PC-9 (cell line): ENCODE measurements at regions not wholly inside any gene's neighbourhood (a gene's known extent, or its start where the extent isn't known, plus 50 kb on each side); places are given as distances from the start of the nearest gene placed in this dataset.

Experiments
- BruUV-seq: library from RNA; stranded (reverse); fragments of 400-500 nt; replicated peaks from 2 replicates; lab custom pipeline; 2021; lab: Mats Ljungman, UMichigan
- CTCF ChIA-PET: fragments of 300-600 bp; sonication (Branson Sonifier 250); formaldehyde crosslinking; loops from one replicate; lab custom pipeline; 2022; ENCODE audit warnings: antibody characterized with exemption; lab: Charles Lee
- POLR2A ChIA-PET: fragments of 300-600 bp; sonication (Branson Sonifier 250); formaldehyde crosslinking; loops from one replicate; lab custom pipeline; 2022; ENCODE audit warnings: antibody characterized with exemption; ENCODE audit not compliant: unreplicated experiment; lab: Charles Lee
- DNase-seq, 2 experiments: peaks; one replicate each; pipeline versions ENCODE4 v3.0.0 to v3.0.0-alpha.2; 2015 to 2022; ENCODE audit warnings: mixed read lengths in 1 of 2
- H2AFZ ChIP-seq: fragments of 200-600 bp; sonication (generic); 2 replicates; pipeline ENCODE4 v1.8.1; 2017; ENCODE audit warnings: antibody characterized with exemption
- H3F3A ChIP-seq: fragments of 200-600 bp; sonication (generic); 2 replicates; pipeline ENCODE4 v1.8.1; 2017; ENCODE audit warnings: antibody characterized with exemption, mild to moderate bottlenecking, low read depth; ENCODE audit not compliant: insufficient read depth
- H3K27ac ChIP-seq: fragments of 200-600 bp; sonication (generic); 2 replicates; pipeline ENCODE4 v1.6.1; 2016; ENCODE audit warnings: mixed run types
- H3K27me3 ChIP-seq: fragments of 200-600 bp; sonication (generic); 2 replicates; pipeline ENCODE4 v1.6.1; 2016; ENCODE audit warnings: low read depth, mixed run types; ENCODE audit not compliant: insufficient read depth
- H3K36me3 ChIP-seq: fragments of 200-600 bp; sonication (generic); 2 replicates; pipeline ENCODE4 v1.6.1; 2016; ENCODE audit warnings: low read depth, mixed run types
- H3K4me1 ChIP-seq: fragments of 200-600 bp; sonication (generic); replicated peaks from 2 replicates; pipeline ENCODE4 v1.6.1; 2016; ENCODE audit warnings: mixed run types; ENCODE audit not compliant: insufficient read depth
- H3K4me2 ChIP-seq: fragments of 200-600 bp; sonication (generic); 2 replicates; pipeline ENCODE4 v1.6.1; 2017; ENCODE audit warnings: mixed run types
- H3K4me3 ChIP-seq: fragments of 200-600 bp; sonication (generic); 2 replicates; pipeline ENCODE4 v1.6.1; 2016; ENCODE audit warnings: mixed run types
- H3K79me2 ChIP-seq: fragments of 200-600 bp; sonication (generic); 2 replicates; pipeline ENCODE4 v1.6.1; 2017; ENCODE audit warnings: low read depth, mixed run types
- H3K9me2 ChIP-seq: fragments of 200-600 bp; sonication (generic); 2 replicates; pipeline ENCODE4 v1.8.1; 2017; ENCODE audit warnings: mild to moderate bottlenecking; ENCODE audit not compliant: insufficient read depth
- H3K9me3 ChIP-seq: fragments of 200-600 bp; sonication (generic); 2 replicates; pipeline ENCODE4 v1.8.1; 2016; ENCODE audit warnings: low read depth; ENCODE audit not compliant: insufficient read depth
- H4K20me1 ChIP-seq: fragments of 200-600 bp; sonication (generic); 2 replicates; pipeline ENCODE4 v1.8.1; 2017; ENCODE audit not compliant: insufficient read depth
- CTCF ChIP-seq: fragments of 200-600 bp; sonication (generic); conservative IDR thresholded peaks from 2 replicates; pipeline ENCODE4 v1.6.1; 2017; ENCODE audit warnings: mixed run types, antibody characterized with exemption, mild to moderate bottlenecking, moderate library complexity
- EZH2 ChIP-seq: fragments of 200-600 bp; sonication (generic); IDR thresholded peaks from 2 replicates; pipeline ENCODE4 v1.8.0; 2017; ENCODE audit warnings: antibody characterized with exemption, low read depth
- intact Hi-C: fragments of 100-400 bp; cut with micrococcal nuclease; formaldehyde crosslinking; loops from one replicate; pipeline ENCODE4 v1.10.0; 2022; ENCODE audit not compliant: unreplicated experiment

DNA sequence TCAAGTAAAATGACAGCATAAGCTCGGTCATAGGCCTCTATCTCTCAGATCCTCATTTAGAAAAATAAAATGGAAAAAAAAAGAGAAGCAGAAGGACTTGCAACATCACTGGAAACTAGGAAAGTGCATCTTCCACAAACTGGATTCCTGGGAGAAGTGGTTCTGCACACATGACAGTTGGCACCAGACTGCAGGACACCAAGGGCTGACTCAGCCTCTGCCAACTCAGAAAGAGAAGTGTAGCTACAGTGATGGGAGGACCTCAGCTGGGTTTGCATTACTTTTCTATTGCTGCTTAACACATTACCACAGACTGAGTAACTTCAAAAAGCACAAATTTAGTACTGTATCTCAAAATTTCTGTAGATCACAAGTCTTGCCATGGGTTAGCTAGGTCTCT is 409.5 kb upstream of the GCFC2 start:
- no peak overlapping the region for H3K4me2 ChIP-seq
- H3K4me1 ChIP-seq = no peaks in the 10 kb centered on the region
- H4K20me1 ChIP-seq = no peaks in the 10 kb centered on the region
- ChIA-PET CTCF (no interaction called here), POLR2A (no interaction called here)
- no peak for DNase-seq
- BruUV-seq = no TSS peak
- no peak overlapping the region for H3K27ac ChIP-seq
- no peak overlapping the region for H2AFZ ChIP-seq
- no peaks in the 10 kb centered on the region for H3K9me3 ChIP-seq
- H3K9me2 ChIP-seq = no peaks in the 10 kb centered on the region
- no peaks in the 10 kb centered on the region for H3K27me3 ChIP-seq
- intact Hi-C loops = no loop called here
- H3K79me2 ChIP-seq = no peaks in the 10 kb centered on the region
- H3K4me3 ChIP-seq = no peak overlapping the region
- no peaks in the 10 kb centered on the region for H3K36me3 ChIP-seq
- no peaks in the 10 kb centered on the region for H3F3A ChIP-seq
- TF ChIP-seq CTCF (no peak), EZH2 (no peak)

DNA sequence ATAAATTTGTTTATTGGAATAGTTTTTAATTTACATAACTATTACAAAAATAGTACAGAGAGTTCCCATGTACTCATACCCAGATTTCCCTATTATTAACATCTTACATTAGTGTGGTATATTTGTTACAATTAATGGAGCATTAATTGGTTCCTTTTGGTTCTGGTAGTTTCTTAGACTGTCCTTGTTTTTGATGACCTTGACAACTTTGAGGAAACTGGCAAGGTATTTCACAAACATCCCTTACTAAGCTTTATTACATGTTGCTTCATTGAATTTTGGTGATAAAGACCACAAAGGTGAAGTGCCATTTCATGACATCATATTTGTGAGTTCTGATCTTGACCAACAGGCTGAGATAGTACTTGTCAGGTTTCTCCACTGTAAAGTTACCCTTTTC is 379.0 kb upstream of the GCFC2 start:
- Histone ChIP-seq H4K20me1 (no peaks in the 10 kb centered on the region), H3K4me1 (no peaks in the 10 kb centered on the region), H3K4me3 (no peak overlapping the region), H3F3A (no peaks in the 10 kb centered on the region), H3K4me2 (no peak overlapping the region), H2AFZ (no peak overlapping the region), H3K36me3 (no peaks in the 10 kb centered on the region), H3K9me2 (no peaks in the 10 kb centered on the region), H3K27me3 (no peaks in the 10 kb centered on the region), H3K79me2 (no peaks in the 10 kb centered on the region), H3K27ac (no peak overlapping the region), H3K9me3 (no peaks in the 10 kb centered on the region)
- TF ChIP-seq EZH2 (no peak), CTCF (no peak)
- ChIA-PET CTCF (no interaction called here), POLR2A (no interaction called here)
- BruUV-seq = no TSS peak
- DNase-seq = no peak
- intact Hi-C loops = no loop called here

- Histone ChIP-seq H3K79me2 (no peaks in the 10 kb centered on the region), H3K4me3 (no peak overlapping the region), H3K27me3 (no peaks in the 10 kb centered on the region), H3K9me2 (no peaks in the 10 kb centered on the region), H2AFZ (no peak overlapping the region), H3K36me3 (no peaks in the 10 kb centered on the region), H3F3A (no peaks in the 10 kb centered on the region), H3K4me1 (no peaks in the 10 kb centered on the region), H3K4me2 (no peak overlapping the region), H4K20me1 (no peaks in the 10 kb centered on the region), H3K9me3 (no peaks in the 10 kb centered on the region), H3K27ac (no peak overlapping the region)
- CTCF ChIA-PET = no interaction called here
- intact Hi-C loops = no loop called here
- no TSS peak for BruUV-seq
- POLR2A ChIA-PET = no interaction called here
- TF ChIP-seq CTCF = no peak
- no peak for DNase-seq
Measured at GRCh38 chr2:76083248-76083647, 372.5 kb upstream of the GCFC2 start.
